Lower lobe of right lung (tissue), 2 donors: ENCODE measurements at regions not wholly inside any gene's neighbourhood (a gene's known extent, or its start where the extent isn't known, plus 50 kb on each side); places are given as distances from the start of the nearest gene placed in this dataset.

Experiments used
- ATAC-seq, 2 donors: fragments of 200-7000 bp; cut with Tn5 transposase; one replicate each; pipeline ENCODE4 v1.9.1; 2020 to 2022; ENCODE audit warnings: mild to moderate bottlenecking in 2 of 2, moderate library complexity in 2 of 2
- DNase-seq: peaks from one replicate; pipeline ENCODE4 v3.0.0-alpha.2; 2020
- H3K27ac ChIP-seq: fragments of 200-600 bp; one replicate; pipeline ENCODE4 v1.8.0; 2022
- H3K27me3 ChIP-seq: fragments of 200-600 bp; one replicate; pipeline ENCODE4 v1.8.0; 2022; ENCODE audit warnings: low read depth
- H3K36me3 ChIP-seq: fragments of 200-600 bp; one replicate; pipeline ENCODE4 v1.8.0; 2022; ENCODE audit warnings: mild to moderate bottlenecking
- H3K4me1 ChIP-seq: fragments of 200-600 bp; one replicate; pipeline ENCODE4 v1.8.0; 2022
- H3K4me3 ChIP-seq: fragments of 200-600 bp; one replicate; pipeline ENCODE4 v1.8.0; 2022; ENCODE audit warnings: mild to moderate bottlenecking
- H3K9me3 ChIP-seq: fragments of 200-600 bp; one replicate; pipeline ENCODE4 v1.8.0; 2022
- CTCF ChIP-seq: fragments of 200-600 bp; IDR thresholded peaks from one replicate; pipeline ENCODE4 v1.8.0; 2022; ENCODE audit warnings: antibody characterized with exemption, mild to moderate bottlenecking
- intact Hi-C: fragments of 100-400 bp; cut with DNase I; formaldehyde crosslinking; loops from one replicate; pipeline ENCODE4 v1.11.0; 2022
- donor health status: DM: no; HTN: yes; CAD: no; lungs with severe emphysema.

DNA sequence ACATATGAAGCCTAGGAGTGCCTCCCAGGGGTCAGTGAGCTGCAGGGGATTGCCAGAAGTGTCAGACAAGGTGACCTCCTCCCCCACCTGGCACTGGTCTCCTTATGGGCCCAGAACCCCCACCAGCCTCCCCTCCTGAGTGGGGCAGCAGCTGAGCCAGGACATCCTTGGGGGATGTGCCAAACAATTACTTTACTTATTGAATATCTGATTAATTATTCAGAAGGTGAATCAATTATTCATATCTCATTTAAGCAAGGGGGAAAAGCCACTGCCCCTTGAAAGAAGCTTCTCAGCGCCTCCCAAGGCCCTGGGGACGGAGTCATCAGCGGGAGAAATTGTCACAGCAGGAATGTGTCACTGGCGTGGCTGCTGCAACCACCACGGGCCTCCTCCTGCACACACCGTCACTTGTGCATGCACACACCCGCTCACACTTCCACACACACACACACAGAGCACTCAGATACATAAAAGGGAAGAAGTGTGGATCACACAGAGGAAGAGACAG, 123.4 kb upstream of the MAFB start:
- no peak for DNase-seq
- Histone ChIP-seq H3K9me3 (no peaks in the 10 kb centered on the region), H3K27me3 (peaks cover 5% of the 10 kb centered on the region), H3K27ac (no peak overlapping the region), H3K4me1 (no peaks in the 10 kb centered on the region), H3K4me3 (no peak overlapping the region), H3K36me3 (no peaks in the 10 kb centered on the region)
- intact Hi-C loops, result no loop called here
- no peak for TF ChIP-seq CTCF
- ATAC-seq, result no peak

GRCh38 chr20:40813029-40813431, 124.0 kb upstream of the MAFB start:
- no peak overlapping the region for H3K4me3 ChIP-seq
- no peaks in the 10 kb centered on the region for H3K36me3 ChIP-seq
- ATAC-seq, result no peak
- H3K9me3 ChIP-seq, result no peaks in the 10 kb centered on the region
- H3K4me1 ChIP-seq, result no peaks in the 10 kb centered on the region
- intact Hi-C loops, result no loop called here
- no peak for TF ChIP-seq CTCF
- H3K27ac ChIP-seq, result no peak overlapping the region
- peaks cover 1% of the 10 kb centered on the region for H3K27me3 ChIP-seq
- DNase-seq, result no peak

GRCh38 chr20:40813708-40814630, 124.9 kb upstream of the MAFB start:
- H3K27me3 ChIP-seq, result no peaks in the 10 kb centered on the region
- intact Hi-C loops, result no loop called here
- ATAC-seq, result no peak
- H3K4me1 ChIP-seq, result no peaks in the 10 kb centered on the region
- H3K27ac ChIP-seq, result no peak overlapping the region
- no peaks in the 10 kb centered on the region for H3K9me3 ChIP-seq
- no peak for DNase-seq
- no peak for TF ChIP-seq CTCF
- H3K4me3 ChIP-seq, result no peak overlapping the region
- H3K36me3 ChIP-seq, result no peaks in the 10 kb centered on the region

DNA sequence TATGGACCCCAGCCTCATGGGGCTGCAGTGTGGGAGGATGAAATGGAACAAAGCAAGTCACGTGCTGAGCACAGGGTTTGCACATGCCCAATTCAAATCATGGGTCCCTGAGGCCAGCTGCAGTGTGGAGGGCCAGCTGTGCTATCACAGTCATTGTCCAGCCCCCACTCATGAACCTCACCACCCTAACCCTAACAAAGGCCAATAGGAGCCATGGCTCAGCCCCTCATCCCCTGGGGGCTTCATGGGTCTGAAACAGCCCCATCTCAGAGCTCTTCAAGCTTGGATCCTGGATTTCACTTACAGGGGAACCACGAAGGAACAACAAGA, 125.6 kb upstream of the MAFB start:
- Histone ChIP-seq H3K36me3 (no peaks in the 10 kb centered on the region), H3K27me3 (no peaks in the 10 kb centered on the region), H3K9me3 (no peaks in the 10 kb centered on the region), H3K4me1 (no peaks in the 10 kb centered on the region), H3K4me3 (no peak overlapping the region), H3K27ac (no peak overlapping the region)
- ATAC-seq, result no peak
- intact Hi-C loops, result no loop called here
- DNase-seq, result no peak
- no peak for TF ChIP-seq CTCF

DNA sequence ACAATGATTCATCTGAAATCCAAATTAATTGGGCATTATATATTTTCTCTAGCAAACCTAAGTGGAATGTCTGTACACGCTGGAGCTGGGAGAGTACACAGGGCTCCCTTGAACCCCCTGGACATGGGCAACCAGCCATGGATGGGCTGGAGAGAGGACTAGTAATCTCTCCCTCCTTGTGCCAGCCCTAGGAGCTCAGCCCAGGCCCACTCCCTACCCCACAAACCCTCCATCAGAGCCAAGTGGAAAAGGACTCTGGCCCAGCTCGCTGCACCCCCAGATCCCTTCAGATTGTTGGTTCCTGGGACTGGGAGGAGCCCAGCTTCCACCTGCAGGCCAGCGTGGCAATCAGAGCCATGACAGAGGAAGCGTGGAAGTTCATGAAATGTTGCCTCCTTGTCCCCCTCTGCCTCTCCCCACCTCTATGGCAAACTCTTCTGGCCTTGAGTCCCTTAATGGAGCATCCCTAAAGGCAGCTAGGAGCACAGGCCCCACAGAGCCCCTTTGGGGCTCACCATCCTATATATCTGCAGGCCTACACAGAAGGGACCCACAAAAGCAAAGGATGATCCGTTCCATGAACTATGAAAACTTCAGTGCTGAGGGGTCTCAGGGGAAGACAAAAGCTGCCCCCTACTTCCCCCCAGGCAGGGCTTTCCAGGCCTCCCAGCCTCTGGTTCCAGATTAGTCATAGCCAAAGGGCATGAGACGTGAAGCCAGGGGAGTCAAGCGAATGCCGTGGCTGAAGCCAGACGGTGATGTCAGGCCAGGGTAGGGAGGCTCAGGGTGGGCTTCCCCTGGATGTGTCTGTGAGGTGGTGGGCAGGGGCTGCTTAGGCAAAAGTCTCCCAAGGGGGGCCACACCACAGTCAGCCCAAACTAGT, 126.4 kb upstream of the MAFB start:
- Histone ChIP-seq H3K4me3 (no peak overlapping the region), H3K9me3 (no peaks in the 10 kb centered on the region), H3K27me3 (no peaks in the 10 kb centered on the region), H3K36me3 (no peaks in the 10 kb centered on the region), H3K27ac (no peak overlapping the region), H3K4me1 (no peaks in the 10 kb centered on the region)
- intact Hi-C loops, result no loop called here
- DNase-seq (no peak), ATAC-seq (no peak)
- no peak for TF ChIP-seq CTCF
